Osteoblast (primary cell): ENCODE measurements at regions not wholly inside any gene's neighbourhood (a gene's known extent, or its start where the extent isn't known, plus 50 kb on each side); places are given as distances from the start of the nearest gene placed in this dataset.
"Not testable (repeated sequence)": the region's sequence is repeated elsewhere in the genome, so short reads cannot be mapped to it uniquely, and the experiment has no call there.

Experiments used
- DNase-seq: peaks from one replicate; pipeline ENCODE4 v3.0.0; 2011; ENCODE audit warnings: low spot score, mixed read lengths; ENCODE audit not compliant: insufficient read length; ENCODE audit errors: missing footprints
- H2AFZ ChIP-seq: 2 replicates; pipeline ENCODE4 v1.6.0; 2011; ENCODE audit warnings: mild to moderate bottlenecking, low read length
- H3K27ac ChIP-seq: 2 replicates; pipeline ENCODE4 v1.5.1; 2011; ENCODE audit warnings: mild to moderate bottlenecking, low read depth, low read length, moderate library complexity
- H3K27me3 ChIP-seq: 2 replicates; pipeline ENCODE4 v1.6.0; 2012; ENCODE audit warnings: mild to moderate bottlenecking, control low read depth, inconsistent platforms, low read length, moderate library complexity; ENCODE audit not compliant: insufficient read depth
- H3K36me3 ChIP-seq: 2 replicates; pipeline ENCODE4 v1.5.1; 2011; ENCODE audit warnings: mild to moderate bottlenecking, low read length, control low read depth, moderate library complexity; ENCODE audit not compliant: insufficient read depth
- H3K4me1 ChIP-seq: 2 replicates; pipeline ENCODE4 v1.5.1; 2011; ENCODE audit warnings: mild to moderate bottlenecking, low read length, control low read depth, moderate library complexity; ENCODE audit not compliant: insufficient read depth
- H3K4me2 ChIP-seq: 2 replicates; pipeline ENCODE4 v1.6.0; 2011; ENCODE audit warnings: mild to moderate bottlenecking, low read length; ENCODE audit not compliant: insufficient read depth
- H3K4me3 ChIP-seq: fragments of 200-600 bp; sonication (generic); 3 replicates; pipeline ENCODE4 v1.5.1; 2012; ENCODE audit warnings: mild to moderate bottlenecking, low read length, inconsistent platforms; ENCODE audit not compliant: insufficient read depth
- H3K79me2 ChIP-seq: 2 replicates; pipeline ENCODE4 v1.6.0; 2012; ENCODE audit warnings: mild to moderate bottlenecking, low read length, control low read depth, inconsistent platforms; ENCODE audit not compliant: insufficient read depth
- H3K9me3 ChIP-seq: 2 replicates; pipeline ENCODE4 v1.5.1; 2011; ENCODE audit warnings: low read depth, low read length, control low read depth
- H4K20me1 ChIP-seq: 2 replicates; pipeline ENCODE4 v1.6.0; 2012; ENCODE audit warnings: mild to moderate bottlenecking, low read length, control low read depth; ENCODE audit not compliant: insufficient read depth
- CTCF ChIP-seq: IDR thresholded peaks from 2 replicates; pipeline ENCODE4 v1.5.1; 2011; ENCODE audit warnings: mild to moderate bottlenecking, low read depth, low read length, moderate library complexity; ENCODE audit errors: extremely low read depth

DNA sequence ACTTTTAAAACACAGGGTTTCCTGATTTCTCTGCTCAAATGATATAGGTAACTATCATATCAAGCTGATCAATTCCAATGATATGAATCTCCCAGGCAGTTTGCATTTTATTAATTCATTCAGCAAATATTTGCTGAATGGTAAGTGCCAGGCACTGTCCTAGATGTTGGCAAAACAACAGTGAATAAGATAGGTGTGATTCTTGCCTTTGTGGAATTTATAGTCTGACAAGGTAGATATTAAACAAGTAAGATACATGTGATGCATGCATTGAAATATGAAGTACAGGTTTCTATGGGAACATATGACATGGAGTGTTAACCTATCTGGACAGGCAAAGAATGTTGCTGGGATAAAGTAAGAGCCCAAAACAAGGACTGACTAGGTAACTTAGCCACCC, 231.8 kb upstream of the DAB2 start:
- no peak for TF ChIP-seq CTCF
- H3K27ac ChIP-seq: no peak overlapping the region
- no peaks in the 10 kb centered on the region for H3K9me3 ChIP-seq
- peaks cover 5% of the 10 kb centered on the region for H3K4me1 ChIP-seq
- no peak for DNase-seq
- no peak overlapping the region for H3K4me3 ChIP-seq
- no peak overlapping the region for H3K4me2 ChIP-seq
- no peak overlapping the region for H2AFZ ChIP-seq
- H4K20me1 ChIP-seq: no peaks in the 10 kb centered on the region
- H3K36me3 ChIP-seq: no peaks in the 10 kb centered on the region
- H3K79me2 ChIP-seq: no peaks in the 10 kb centered on the region
- no peaks in the 10 kb centered on the region for H3K27me3 ChIP-seq

GRCh38 chr5:39654715-39655114, 229.9 kb upstream of the DAB2 start:
- no peak overlapping the region for H3K4me2 ChIP-seq
- H3K27ac ChIP-seq: no peak overlapping the region
- H3K79me2 ChIP-seq: no peaks in the 10 kb centered on the region
- H3K4me1 ChIP-seq: no peaks in the 10 kb centered on the region
- no peaks in the 10 kb centered on the region for H3K36me3 ChIP-seq
- H3K4me3 ChIP-seq: no peak overlapping the region
- no peaks in the 10 kb centered on the region for H3K9me3 ChIP-seq
- H2AFZ ChIP-seq: no peak overlapping the region
- no peak for TF ChIP-seq CTCF
- no peaks in the 10 kb centered on the region for H3K27me3 ChIP-seq
- no peaks in the 10 kb centered on the region for H4K20me1 ChIP-seq
- DNase-seq: no peak

DNA sequence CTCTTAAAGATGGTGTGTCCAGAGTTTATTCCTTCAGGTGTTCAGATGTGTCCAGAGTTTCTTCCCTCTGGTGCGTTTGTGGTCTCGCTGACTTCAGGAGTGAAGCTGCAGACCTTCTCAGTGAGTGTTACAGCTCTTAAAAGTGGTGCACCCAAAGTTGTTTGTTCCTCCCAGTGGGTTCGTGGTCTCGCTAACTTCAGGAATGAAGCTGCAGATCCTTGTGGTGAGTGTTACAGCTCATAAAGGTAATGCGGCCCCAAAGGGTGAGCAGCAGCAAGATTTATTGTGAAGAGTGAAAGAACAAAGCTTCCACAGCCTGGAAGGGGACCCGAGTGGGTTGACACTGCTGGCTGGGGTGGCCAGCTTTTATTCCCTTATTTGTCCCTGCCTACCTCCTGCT, 227.7 kb upstream of the DAB2 start:
- H3K4me3 ChIP-seq, H3K36me3 ChIP-seq, H4K20me1 ChIP-seq, H2AFZ ChIP-seq, H3K4me2 ChIP-seq, H3K27ac ChIP-seq, H3K4me1 ChIP-seq, H3K79me2 ChIP-seq, H3K9me3 ChIP-seq, DNase-seq, H3K27me3 ChIP-seq: not testable (repeated sequence)

DNA sequence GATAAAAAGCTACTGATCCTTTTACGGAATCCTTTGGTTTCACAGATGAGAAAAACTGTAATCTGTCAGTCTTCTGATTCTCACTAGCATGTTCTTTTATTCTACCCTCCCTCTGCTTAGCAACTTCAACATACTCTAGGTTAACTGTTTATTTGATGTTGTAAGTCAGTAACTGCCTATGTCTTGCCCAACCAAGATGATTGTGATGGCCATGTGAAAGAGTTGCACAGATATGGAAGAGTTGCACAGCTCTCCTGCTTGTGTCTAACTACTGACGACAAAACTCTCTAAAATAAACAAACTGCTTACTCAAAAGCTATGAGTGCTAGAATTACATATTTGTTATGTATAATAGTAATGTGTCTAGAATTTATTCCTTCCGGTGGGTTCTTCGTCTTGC, 227.3 kb upstream of the DAB2 start:
- Histone ChIP-seq H3K4me1 (peaks cover 4% of the 10 kb centered on the region), H3K4me2 (no peak overlapping the region), H3K27me3 (no peaks in the 10 kb centered on the region), H3K36me3 (no peaks in the 10 kb centered on the region), H3K4me3 (no peak overlapping the region), H3K9me3 (no peaks in the 10 kb centered on the region), H3K27ac (no peak overlapping the region), H4K20me1 (no peaks in the 10 kb centered on the region), H3K79me2 (no peaks in the 10 kb centered on the region), H2AFZ (no peak overlapping the region)
- TF ChIP-seq CTCF: no peak
- DNase-seq: no peak
